ENCODE measurements at regions not wholly inside any gene's neighbourhood (a gene's known extent, or its start where the extent isn't known, plus 50 kb on each side); places are given as distances from the start of the nearest gene placed in this dataset.

- TF ChIP-seq CTCF (conservative IDR thresholded peaks at IDR 0.05; ENCODE audit: low read depth, low read length): no peak
- no peak for TF ChIP-seq EZH2 (IDR thresholded peaks at IDR 0.05; ENCODE audit: borderline replicate concordance, low read depth, low read length, poor library complexity, severe bottlenecking)
Measured at GRCh38 chr2:161102770-161103450, 57.3 kb upstream of the TANK start.
